GM18502 (cell line): ENCODE measurements at regions not wholly inside any gene's neighbourhood (a gene's known extent, or its start where the extent isn't known, plus 50 kb on each side); places are given as distances from the start of the nearest gene placed in this dataset.
"Not testable (repeated sequence)": the region's sequence is repeated elsewhere in the genome, so short reads cannot be mapped to it uniquely, and the experiment has no call there.

ENCODE experiments used
- ATAC-seq: cut with Tn5 transposase; IDR thresholded peaks from one replicate; pipeline ENCODE4 v1.9.1; 2021; ENCODE audit warnings: mild to moderate bottlenecking; ENCODE audit not compliant: unreplicated experiment, poor library complexity

GRCh38 chr5:30539004-30539634, 654.4 kb upstream of the CDH6 start:
- no peak for ATAC-seq

DNA sequence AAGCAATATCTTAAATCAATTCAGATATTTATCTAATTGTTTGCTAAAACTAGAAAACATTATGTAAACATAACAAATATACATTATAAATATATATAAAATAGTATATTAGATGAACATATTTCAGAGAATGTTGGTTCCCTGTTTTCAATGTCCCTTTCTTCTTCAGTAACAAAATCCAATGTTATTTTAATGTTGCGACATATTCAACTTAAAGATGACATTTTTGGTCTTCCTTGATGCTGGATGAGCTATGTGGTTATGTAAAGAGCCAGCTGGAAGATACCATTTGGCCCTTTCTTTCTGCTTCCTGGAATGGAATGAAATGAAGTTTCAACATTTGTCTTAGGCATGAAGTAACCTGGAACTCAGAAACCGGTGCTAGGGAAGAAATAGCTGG, 668.1 kb upstream of the CDH6 start:
- no peak for ATAC-seq

GRCh38 chr5:30524428-30524827, 669.1 kb upstream of the CDH6 start:
- ATAC-seq: no peak

DNA sequence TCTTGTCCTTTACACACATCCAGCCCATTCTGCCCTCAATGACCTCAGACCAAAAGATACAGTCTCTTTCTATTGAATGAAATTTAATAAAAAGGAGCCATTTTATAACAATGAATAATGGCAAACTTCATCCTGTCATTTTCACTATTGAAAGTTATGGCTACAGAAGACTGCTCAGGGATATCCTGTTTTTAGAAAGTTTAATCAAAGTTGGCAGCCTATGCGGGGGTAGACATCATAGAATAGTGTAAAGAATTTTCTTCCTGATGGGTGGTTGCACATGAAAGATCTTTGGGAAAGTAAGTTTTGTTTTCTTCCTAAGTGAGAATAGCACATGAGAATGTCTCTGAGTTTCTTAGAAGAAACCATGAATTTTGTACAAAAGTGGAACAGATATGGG, 670.4 kb upstream of the CDH6 start:
- ATAC-seq: no peak

GRCh38 chr5:30505014-30505886, 688.2 kb upstream of the CDH6 start:
- ATAC-seq: no peak

DNA sequence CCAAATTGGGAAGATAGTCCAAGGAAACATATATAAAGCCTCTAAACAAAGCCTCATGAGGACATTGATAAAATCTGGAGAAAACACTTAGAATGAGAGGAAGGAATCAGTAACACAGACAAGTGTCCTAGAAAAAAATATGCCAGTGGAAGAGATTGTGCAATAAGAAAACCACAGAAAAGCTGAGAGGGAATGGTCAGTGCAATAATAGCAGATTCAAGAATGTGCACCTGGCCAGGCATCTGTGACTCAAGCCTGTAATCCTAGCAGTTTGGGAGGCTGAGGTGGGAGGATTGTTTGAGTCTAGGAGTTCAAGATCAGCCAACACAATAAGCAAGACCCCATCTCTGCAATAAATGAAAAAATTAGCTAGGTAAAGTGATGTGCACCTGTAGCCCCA, 691.2 kb upstream of the CDH6 start:
- ATAC-seq: no peak

GRCh38 chr5:30501065-30501464, 692.4 kb upstream of the CDH6 start:
- ATAC-seq: no peak

GRCh38 chr5:30500513-30500912, 693.0 kb upstream of the CDH6 start:
- ATAC-seq: no peak

- no peak for ATAC-seq
Measured at GRCh38 chr5:30499402-30499801, 694.1 kb upstream of the CDH6 start.

- ATAC-seq: no peak
Measured at GRCh38 chr5:30498972-30499371, 694.5 kb upstream of the CDH6 start.

DNA sequence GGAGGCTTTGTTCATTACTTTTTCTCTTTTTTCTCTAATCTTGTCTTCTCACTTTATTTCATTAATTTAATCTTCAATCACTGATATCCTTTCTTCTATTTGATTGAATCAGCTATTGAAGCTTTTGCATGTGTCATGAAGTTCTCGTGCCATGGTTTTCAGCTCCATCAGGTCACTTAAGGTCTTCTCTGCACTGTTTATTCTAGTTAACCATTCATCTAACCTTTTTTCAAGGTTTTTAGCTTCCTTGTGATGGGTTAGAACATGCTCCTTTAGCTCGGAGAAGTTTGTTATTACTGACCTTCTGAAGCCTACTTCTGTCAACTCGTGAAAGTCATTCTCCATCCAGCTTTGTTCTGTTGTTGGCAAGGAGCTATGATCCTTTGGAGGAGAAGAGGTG, 695.0 kb upstream of the CDH6 start:
- ATAC-seq: not testable (repeated sequence)

GRCh38 chr5:30494113-30494512, 699.4 kb upstream of the CDH6 start:
- ATAC-seq: not testable (repeated sequence)

GRCh38 chr5:30479104-30479503, 714.4 kb upstream of the CDH6 start:
- no peak for ATAC-seq

DNA sequence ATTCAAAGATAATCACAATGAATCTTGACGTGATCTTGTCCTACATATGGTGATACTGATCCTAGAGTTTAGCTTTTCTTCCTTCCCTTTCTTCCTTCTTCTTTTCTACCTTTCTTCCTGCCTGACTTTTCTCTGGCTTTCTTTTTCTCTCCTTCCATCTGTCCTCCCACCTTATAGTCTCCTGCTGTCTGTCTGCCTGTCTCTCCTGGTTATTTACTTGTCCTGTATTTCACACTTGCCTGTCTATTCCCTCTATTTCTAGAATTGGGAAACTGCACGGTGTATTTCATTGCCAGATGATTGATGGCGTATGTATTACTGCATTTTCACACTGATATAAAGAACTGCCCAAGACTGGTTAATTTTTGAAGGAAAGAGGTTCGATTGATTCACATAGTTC, 718.1 kb upstream of the CDH6 start:
- ATAC-seq: no peak

DNA sequence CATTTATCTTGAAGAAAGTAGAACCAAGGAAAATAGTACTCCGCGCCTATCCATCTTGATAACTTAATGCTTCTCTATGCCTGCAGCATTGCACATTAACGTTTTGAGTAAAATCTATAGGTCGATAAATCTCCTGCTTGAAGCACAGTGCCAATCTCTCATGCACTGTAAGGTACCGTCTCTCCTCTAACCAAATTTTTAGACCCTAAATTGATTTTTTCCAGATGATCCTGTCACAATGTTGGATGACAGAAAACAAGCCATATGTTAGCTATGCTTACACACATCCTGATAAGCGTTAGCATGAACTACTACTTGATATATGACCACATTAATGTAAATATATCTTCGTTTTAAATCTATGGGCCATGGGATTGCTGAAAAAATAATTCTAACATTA, 723.8 kb upstream of the CDH6 start:
- ATAC-seq: no peak

GRCh38 chr5:30458681-30459080, 734.8 kb upstream of the CDH6 start:
- no peak for ATAC-seq

DNA sequence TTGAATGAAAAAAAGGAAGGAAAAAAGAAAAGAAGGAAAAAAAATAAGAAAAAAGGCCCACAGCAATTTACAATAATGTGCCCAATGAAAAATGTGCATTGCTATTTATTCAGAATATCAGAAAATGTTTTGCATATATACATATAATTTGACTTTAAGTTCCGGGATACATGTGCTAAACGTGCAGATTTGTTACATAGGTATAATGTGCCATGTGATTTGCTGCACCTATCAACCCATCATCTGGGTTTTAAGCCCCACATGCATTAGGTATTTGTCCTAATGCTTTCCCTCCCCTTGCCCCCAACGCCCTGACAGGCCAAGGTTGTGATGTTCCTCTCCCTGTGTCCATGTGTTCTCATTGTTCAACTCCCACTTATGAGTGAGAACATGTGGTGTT, 738.0 kb upstream of the CDH6 start:
- ATAC-seq: not testable (repeated sequence)

DNA sequence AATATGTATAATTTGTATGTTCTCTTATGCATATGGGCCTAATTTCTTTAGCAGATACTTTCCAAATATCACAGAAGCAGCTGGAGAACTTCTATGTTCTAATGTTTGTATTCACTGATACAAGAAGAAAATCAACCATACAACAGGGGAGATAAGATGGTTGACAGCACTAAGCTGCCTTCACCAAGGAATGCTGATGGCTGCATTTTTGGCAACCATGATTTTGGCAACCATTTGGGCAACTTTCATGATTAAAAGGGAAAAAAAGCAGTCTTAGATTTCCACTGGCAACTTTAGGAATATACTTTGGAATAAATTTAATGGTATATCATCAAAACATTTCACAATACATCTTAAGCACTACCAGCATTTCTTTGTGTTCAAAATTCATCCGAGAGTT, 740.3 kb upstream of the CDH6 start:
- ATAC-seq: no peak

- ATAC-seq: no peak
Measured at GRCh38 chr5:30450153-30450552, 743.3 kb upstream of the CDH6 start.

DNA sequence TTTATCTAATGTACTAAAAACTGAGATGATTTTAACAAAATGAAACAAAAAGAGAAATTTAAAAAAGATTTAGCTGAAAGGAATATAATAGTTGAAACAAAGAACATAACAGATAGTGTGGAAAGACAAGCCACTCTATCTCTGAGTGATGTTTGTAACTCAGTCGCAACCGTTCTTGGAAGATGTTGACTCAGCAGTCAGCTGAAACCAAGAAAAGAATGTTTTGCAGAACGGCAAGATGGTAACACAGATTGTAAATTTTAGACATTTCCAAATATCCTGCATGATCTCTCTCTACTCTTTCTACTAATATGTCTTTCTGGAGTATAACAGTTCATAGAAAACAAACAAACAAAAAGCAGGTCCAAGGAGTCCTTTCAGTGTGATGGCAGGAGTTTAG, 746.1 kb upstream of the CDH6 start:
- no peak for ATAC-seq

GRCh38 chr5:30446456-30446855, 747.0 kb upstream of the CDH6 start:
- ATAC-seq: no peak

DNA sequence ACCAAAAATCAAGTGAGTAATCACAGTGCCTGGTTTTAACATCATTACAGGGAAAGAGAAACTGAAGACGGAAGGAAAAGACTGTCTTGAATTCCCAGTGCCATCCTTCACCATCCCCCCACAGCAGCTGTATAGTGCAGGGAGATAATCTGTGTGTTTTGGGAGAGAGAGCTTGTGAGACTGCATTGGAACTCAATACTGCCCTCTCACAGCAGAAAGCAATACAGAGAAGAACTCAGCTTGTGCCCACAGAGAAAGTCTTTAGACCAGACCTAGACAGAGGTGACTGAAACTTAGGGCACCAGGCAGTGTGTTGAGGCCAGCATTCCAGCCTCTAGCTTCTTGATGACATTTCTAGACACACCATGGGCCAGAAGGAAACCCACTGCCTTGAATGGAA, 754.7 kb upstream of the CDH6 start:
- no peak for ATAC-seq
